ENCODE measurements at regions not wholly inside any gene's neighbourhood (a gene's known extent, or its start where the extent isn't known, plus 50 kb on each side); places are given as distances from the start of the nearest gene placed in this dataset.

DNA sequence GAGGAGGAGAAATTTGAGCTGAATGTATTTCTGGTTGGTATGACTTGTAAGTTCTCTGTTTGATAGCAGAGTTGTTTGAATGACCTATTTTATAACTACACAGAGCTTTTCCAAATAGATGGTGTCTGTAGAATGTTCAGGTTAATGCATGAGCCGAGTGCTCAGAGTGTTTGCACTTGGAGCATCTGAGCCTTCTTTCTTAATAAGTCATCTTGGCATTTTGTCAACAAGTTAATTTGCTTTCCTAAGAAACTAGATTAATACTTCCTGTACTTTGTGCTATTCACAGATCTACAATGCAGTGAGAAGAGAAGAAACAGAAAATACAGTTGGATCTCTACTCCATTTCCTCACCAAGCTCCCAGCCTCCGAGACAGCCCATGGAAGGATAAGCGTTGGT, 138.2 kb downstream of the PLCE1 start (continued):
- TF ChIP-seq HEYL (CRISPR knock-in tag; IDR thresholded peaks at IDR 0.05) = no peak

DNA sequence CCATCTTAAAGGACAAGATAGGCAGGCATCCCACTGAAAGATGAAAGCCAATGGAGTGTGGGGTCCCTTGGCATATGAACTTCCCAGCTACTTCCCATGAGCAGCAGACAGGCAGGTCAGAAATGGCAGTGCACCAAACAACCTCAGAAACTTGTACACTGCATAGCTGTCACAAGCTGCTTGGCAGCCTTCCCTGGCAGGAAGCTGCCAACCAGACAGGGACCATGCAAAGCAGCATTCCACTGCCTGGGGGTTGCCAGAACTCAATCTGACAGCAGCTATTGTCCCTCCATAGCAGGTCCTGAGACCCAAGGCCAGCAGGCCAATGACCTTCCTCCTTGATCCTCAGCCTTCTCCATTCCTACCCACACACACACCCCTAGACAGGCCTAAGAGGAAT, 139.5 kb downstream of the PLCE1 start:
- Histone ChIP-seq H3K27ac (no peak overlapping the region), H3K4me2 (no peak overlapping the region), H3K9me3 (no peaks in the 10 kb centered on the region), H3K4me3 (no peak overlapping the region), H3K4me1 (peaks cover 36% of the 10 kb centered on the region)
- DNase-seq (ENCODE audit: low read depth in 1 of 2, low spot score in 1 of 2) (no peak), ATAC-seq (no peak), FAIRE-seq (no peak)
- CTCF ChIA-PET = interaction anchor here (0.6 to 1.0 kb wide), 2 partner anchors 143 to 274 kb away, joined by 3 to 4 read pairs; no protein-coding TSS in a partner anchor
- TF ChIP-seq NPAS2 (CRISPR knock-in tag; IDR thresholded peaks at IDR 0.05; ENCODE audit: borderline replicate concordance) (no peak), ESRRA (IDR thresholded peaks at IDR 0.05; ENCODE audit: borderline replicate concordance, low read length) (no peak), FOXS1 (CRISPR knock-in tag; IDR thresholded peaks at IDR 0.05) (no peak), EP300 (IDR thresholded peaks at IDR 0.05) (no peak), RAD21 (conservative IDR thresholded peaks at IDR 0.05 in 1 of 2, IDR thresholded peaks at IDR 0.05 in 1 of 2) (no peak), CHD2 (IDR thresholded peaks at IDR 0.05; ENCODE audit: low read length, partially characterized antibody) (no peak), TFCP2L1 (CRISPR knock-in tag; IDR thresholded peaks at IDR 0.05) (no peak), BHLHE40 (IDR thresholded peaks at IDR 0.05; ENCODE audit: low read depth, low read length) (no peak), RARB (CRISPR knock-in tag; IDR thresholded peaks at IDR 0.05) (no peak), GATA3 (IDR thresholded peaks at IDR 0.05; ENCODE audit: borderline replicate concordance) (no peak), POLR2AphosphoS2 (conservative IDR thresholded peaks at IDR 0.05; ENCODE audit: low read length) (no peak), JUNB (IDR thresholded peaks at IDR 0.05) (no peak), TP53 (CRISPR knock-in tag; IDR thresholded peaks at IDR 0.05) (no peak), HEYL (CRISPR knock-in tag; IDR thresholded peaks at IDR 0.05) (no peak), CEBPB (IDR thresholded peaks at IDR 0.05) (no peak)
- TF ChIP-seq, protein P1, sequence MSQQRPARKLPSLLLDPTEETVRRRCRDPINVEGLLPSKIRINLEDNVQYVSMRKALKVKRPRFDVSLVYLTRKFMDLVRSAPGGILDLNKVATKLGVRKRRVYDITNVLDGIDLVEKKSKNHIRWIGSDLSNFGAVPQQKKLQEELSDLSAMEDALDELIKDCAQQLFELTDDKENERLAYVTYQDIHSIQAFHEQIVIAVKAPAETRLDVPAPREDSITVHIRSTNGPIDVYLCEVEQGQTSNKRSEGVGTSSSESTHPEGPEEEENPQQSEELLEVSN (IDR thresholded peaks at IDR 0.05; ENCODE audit: borderline replicate concordance, low read depth) = no peak
- TF ChIP-seq, protein P2, sequence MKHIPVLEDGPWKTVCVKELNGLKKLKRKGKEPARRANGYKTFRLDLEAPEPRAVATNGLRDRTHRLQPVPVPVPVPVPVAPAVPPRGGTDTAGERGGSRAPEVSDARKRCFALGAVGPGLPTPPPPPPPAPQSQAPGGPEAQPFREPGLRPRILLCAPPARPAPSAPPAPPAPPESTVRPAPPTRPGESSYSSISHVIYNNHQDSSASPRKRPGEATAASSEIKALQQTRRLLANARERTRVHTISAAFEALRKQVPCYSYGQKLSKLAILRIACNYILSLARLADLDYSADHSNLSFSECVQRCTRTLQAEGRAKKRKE (CRISPR knock-in tag; IDR thresholded peaks at IDR 0.05; ENCODE audit: low read depth) = no peak
- TF ChIP-seq, protein P3, sequence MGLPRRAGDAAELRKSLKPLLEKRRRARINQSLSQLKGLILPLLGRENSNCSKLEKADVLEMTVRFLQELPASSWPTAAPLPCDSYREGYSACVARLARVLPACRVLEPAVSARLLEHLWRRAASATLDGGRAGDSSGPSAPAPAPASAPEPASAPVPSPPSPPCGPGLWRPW (IDR thresholded peaks at IDR 0.05) = no peak
- TF ChIP-seq, protein P4, sequence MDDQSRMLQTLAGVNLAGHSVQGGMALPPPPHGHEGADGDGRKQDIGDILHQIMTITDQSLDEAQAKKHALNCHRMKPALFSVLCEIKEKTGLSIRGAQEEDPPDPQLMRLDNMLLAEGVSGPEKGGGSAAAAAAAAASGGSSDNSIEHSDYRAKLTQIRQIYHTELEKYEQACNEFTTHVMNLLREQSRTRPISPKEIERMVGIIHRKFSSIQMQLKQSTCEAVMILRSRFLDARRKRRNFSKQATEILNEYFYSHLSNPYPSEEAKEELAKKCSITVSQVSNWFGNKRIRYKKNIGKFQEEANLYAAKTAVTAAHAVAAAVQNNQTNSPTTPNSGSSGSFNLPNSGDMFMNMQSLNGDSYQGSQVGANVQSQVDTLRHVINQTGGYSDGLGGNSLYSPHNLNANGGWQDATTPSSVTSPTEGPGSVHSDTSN (IDR thresholded peaks at IDR 0.05) = no peak
- TF ChIP-seq, protein P5, sequence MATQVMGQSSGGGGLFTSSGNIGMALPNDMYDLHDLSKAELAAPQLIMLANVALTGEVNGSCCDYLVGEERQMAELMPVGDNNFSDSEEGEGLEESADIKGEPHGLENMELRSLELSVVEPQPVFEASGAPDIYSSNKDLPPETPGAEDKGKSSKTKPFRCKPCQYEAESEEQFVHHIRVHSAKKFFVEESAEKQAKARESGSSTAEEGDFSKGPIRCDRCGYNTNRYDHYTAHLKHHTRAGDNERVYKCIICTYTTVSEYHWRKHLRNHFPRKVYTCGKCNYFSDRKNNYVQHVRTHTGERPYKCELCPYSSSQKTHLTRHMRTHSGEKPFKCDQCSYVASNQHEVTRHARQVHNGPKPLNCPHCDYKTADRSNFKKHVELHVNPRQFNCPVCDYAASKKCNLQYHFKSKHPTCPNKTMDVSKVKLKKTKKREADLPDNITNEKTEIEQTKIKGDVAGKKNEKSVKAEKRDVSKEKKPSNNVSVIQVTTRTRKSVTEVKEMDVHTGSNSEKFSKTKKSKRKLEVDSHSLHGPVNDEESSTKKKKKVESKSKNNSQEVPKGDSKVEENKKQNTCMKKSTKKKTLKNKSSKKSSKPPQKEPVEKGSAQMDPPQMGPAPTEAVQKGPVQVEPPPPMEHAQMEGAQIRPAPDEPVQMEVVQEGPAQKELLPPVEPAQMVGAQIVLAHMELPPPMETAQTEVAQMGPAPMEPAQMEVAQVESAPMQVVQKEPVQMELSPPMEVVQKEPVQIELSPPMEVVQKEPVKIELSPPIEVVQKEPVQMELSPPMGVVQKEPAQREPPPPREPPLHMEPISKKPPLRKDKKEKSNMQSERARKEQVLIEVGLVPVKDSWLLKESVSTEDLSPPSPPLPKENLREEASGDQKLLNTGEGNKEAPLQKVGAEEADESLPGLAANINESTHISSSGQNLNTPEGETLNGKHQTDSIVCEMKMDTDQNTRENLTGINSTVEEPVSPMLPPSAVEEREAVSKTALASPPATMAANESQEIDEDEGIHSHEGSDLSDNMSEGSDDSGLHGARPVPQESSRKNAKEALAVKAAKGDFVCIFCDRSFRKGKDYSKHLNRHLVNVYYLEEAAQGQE (IDR thresholded peaks at IDR 0.05) = no peak
- POLR2A ChIA-PET = no interaction called here

DNA sequence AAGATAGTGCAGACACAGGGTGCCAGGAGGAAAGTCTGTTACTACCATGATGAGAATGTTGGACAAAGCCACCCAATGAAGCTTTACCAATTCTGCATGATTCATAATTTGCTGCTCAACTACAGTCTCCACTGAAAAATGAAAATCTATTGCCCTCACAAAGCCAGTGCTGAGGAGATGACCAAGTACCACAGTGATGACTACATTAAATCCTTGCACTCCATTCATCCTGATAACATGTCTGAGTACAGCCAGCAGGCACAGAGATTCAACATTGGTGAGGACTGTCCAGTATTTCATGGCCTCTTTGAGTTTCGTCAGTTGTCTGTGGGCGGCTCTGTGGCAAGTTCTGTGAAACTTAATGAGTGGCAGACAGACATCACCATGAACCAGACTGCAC, 144.0 kb downstream of the PLCE1 start:
- H3K4me2 ChIP-seq = no peak overlapping the region
- FAIRE-seq (no peak), DNase-seq (ENCODE audit: low read depth in 1 of 2, low spot score in 1 of 2) (no peak), ATAC-seq (no peak)
- no peaks in the 10 kb centered on the region for H3K9me3 ChIP-seq
- H3K4me3 ChIP-seq = no peak overlapping the region
- H3K27ac ChIP-seq = no peak overlapping the region
- 97% methylated on average over 2 of the region's 2 CpGs for WGBS (ENCODE audit: missing lambda C conversion rate)
- POLR2A ChIA-PET = no interaction called here
- CTCF ChIA-PET = interaction anchor here (1.0 to 1.8 kb wide), 2 partner anchors 14 to 21 kb away, joined by 4 to 6 read pairs; no protein-coding TSS in a partner anchor
- H3K4me1 ChIP-seq = no peaks in the 10 kb centered on the region
- TF ChIP-seq HOXB13 (CRISPR knock-in tag; IDR thresholded peaks at IDR 0.05; ENCODE audit: low read depth) (no peak), TP53 (CRISPR knock-in tag; IDR thresholded peaks at IDR 0.05) (no peak), CEBPB (IDR thresholded peaks at IDR 0.05) (no peak), PHF8 (IDR thresholded peaks at IDR 0.05; ENCODE audit: borderline replicate concordance, low read depth) (no peak), CHD2 (IDR thresholded peaks at IDR 0.05; ENCODE audit: low read length, partially characterized antibody) (no peak), ZFP36 (IDR thresholded peaks at IDR 0.05; ENCODE audit: borderline replicate concordance, partially characterized antibody) (no peak), POLR2AphosphoS2 (conservative IDR thresholded peaks at IDR 0.05; ENCODE audit: low read length) (no peak), HOXA7 (CRISPR knock-in tag; IDR thresholded peaks at IDR 0.05) (no peak), MYC (IDR thresholded peaks at IDR 0.05; ENCODE audit: borderline replicate concordance, low read length) (no peak), SMC3 (IDR thresholded peaks at IDR 0.05) (no peak)
- TF ChIP-seq, protein P2 (CRISPR knock-in tag; IDR thresholded peaks at IDR 0.05; ENCODE audit: low read depth) = no peak

All from A549 (cell line).